Mucosa of descending colon (tissue), 3 donors: ENCODE measurements at regions not wholly inside any gene's neighbourhood (a gene's known extent, or its start where the extent isn't known, plus 50 kb on each side); places are given as distances from the start of the nearest gene placed in this dataset.

Experiments used
- ATAC-seq: fragments of 200-7000 bp; cut with Tn5 transposase; one replicate; pipeline ENCODE4 v1.9.1; 2020; ENCODE audit warnings: mild to moderate bottlenecking, moderate library complexity
- DNase-seq, 3 donors: peaks; one replicate each; pipeline ENCODE4 v3.0.0-alpha.2; 2020
- H3K36me3 ChIP-seq: fragments of 200-600 bp; one replicate; pipeline ENCODE4 v1.8.0; 2021; ENCODE audit warnings: low read depth, mild to moderate bottlenecking
- H3K4me1 ChIP-seq: fragments of 200-600 bp; one replicate; pipeline ENCODE4 v1.8.0; 2021; ENCODE audit warnings: low read depth, mild to moderate bottlenecking
- H3K4me3 ChIP-seq: fragments of 200-600 bp; one replicate; pipeline ENCODE4 v1.8.0; 2021; ENCODE audit warnings: mild to moderate bottlenecking
- H3K9me3 ChIP-seq: fragments of 200-600 bp; one replicate; pipeline ENCODE4 v1.8.0; 2021; ENCODE audit warnings: mild to moderate bottlenecking
- intact Hi-C, 2 donors: fragments of 100-400 bp; cut with DNase I in 1 of 2; cut with micrococcal nuclease in 1 of 2; formaldehyde crosslinking; loops; one replicate each; pipeline versions ENCODE4 v1.11.0 to v1.11.1; 2022; cut with DNase I, micrococcal nuclease
- TF ChIP-seq, protein P1 (sequence below): fragments of 200-600 bp; IDR thresholded peaks from one replicate; pipeline ENCODE4 v1.8.0; 2022; ENCODE audit warnings: antibody characterized with exemption, mild to moderate bottlenecking
- donor health status: DM: no; HTN: no; CAD: no; lungs with moderate emphysema.
- donor health status: DM: no; HTN: no; CAD: no.
- donor health status: DM: no; HTN: yes; CAD: no.

DNA sequence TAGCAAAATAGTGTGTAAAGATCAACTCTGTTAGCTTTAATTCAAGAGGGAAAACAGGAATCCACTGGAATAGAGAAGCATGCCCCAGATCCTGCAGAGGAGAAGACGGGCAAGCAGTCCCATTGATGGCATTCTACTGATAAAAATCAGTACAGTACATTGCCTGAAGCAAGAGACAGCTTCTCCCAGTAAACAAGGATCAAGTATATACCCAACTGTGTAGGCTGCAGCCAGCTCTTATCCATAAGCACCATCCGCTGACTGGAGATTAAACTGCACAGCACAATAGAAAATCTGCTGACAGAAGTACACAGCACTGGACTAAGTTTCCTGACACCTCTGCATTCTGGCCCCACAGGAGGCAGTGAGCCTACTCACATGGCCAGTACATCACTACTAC lies 110.1 kb downstream of the COX18 start:
- no peak overlapping the region for H3K4me3 ChIP-seq
- ATAC-seq = no peak
- H3K4me1 ChIP-seq = no peaks in the 10 kb centered on the region
- DNase-seq = no peak
- TF ChIP-seq, protein P1, sequence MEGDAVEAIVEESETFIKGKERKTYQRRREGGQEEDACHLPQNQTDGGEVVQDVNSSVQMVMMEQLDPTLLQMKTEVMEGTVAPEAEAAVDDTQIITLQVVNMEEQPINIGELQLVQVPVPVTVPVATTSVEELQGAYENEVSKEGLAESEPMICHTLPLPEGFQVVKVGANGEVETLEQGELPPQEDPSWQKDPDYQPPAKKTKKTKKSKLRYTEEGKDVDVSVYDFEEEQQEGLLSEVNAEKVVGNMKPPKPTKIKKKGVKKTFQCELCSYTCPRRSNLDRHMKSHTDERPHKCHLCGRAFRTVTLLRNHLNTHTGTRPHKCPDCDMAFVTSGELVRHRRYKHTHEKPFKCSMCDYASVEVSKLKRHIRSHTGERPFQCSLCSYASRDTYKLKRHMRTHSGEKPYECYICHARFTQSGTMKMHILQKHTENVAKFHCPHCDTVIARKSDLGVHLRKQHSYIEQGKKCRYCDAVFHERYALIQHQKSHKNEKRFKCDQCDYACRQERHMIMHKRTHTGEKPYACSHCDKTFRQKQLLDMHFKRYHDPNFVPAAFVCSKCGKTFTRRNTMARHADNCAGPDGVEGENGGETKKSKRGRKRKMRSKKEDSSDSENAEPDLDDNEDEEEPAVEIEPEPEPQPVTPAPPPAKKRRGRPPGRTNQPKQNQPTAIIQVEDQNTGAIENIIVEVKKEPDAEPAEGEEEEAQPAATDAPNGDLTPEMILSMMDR = no peak
- no peaks in the 10 kb centered on the region for H3K36me3 ChIP-seq
- intact Hi-C loops = no loop called here
- no peaks in the 10 kb centered on the region for H3K9me3 ChIP-seq

- no peak overlapping the region for H3K4me3 ChIP-seq
- DNase-seq = no peak
- TF ChIP-seq, protein P1 = no peak
- H3K9me3 ChIP-seq = no peaks in the 10 kb centered on the region
- H3K4me1 ChIP-seq = no peaks in the 10 kb centered on the region
- intact Hi-C loops = no loop called here
- no peaks in the 10 kb centered on the region for H3K36me3 ChIP-seq
- ATAC-seq = no peak
These were observed 114.7 kb downstream of the COX18 start for GRCh38 chr4:72954811-72955210.

DNA sequence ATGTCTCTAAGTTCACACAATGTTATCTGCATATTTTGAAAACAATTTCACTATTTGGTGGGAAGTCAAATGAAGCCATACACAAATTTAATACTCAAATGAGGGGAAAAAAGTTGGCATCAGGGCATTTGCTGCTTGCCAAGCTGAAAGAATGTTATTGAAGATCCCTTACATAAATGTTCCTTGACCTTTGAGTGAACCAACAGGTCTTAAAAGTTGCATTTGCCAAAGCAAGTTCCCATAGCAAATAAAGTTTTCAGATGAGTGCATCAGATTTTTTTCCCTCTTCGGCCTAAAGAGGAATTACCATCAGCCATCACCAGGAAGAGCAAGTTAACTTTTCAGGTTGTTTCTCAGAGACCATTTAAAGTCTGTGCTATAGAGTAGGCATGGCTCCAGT lies 115.9 kb downstream of the COX18 start:
- TF ChIP-seq, protein P1 = no peak
- intact Hi-C loops = no loop called here

DNA sequence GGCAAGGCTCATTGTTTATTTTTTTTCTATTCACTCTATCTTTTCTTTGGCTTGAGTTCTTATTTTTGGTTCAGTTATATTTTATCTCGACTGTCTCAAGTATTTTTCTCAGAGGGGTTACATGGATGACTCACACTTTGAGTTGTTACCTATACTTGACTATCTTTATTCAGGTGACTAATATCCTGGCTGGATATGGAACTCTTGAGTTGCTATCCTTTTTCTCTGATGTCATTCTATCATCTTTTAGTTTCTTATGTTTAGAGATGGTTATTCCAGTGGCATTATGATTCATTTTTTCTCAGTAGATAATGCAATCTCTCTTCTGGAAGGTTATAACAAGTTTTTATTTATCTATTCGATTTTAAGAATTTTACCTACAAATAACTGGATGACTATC lies 117.9 kb downstream of the COX18 start:
- DNase-seq = no peak
- no peak for ATAC-seq
- H3K9me3 ChIP-seq = no peaks in the 10 kb centered on the region
- no peak overlapping the region for H3K4me3 ChIP-seq
- H3K36me3 ChIP-seq = no peaks in the 10 kb centered on the region
- intact Hi-C loops = no loop called here
- H3K4me1 ChIP-seq = no peaks in the 10 kb centered on the region
- TF ChIP-seq, protein P1 = no peak

More for the DNA sequence above, 115.9 kb downstream of the COX18 start:
- Histone ChIP-seq H3K36me3 (no peaks in the 10 kb centered on the region), H3K9me3 (no peaks in the 10 kb centered on the region), H3K4me1 (no peaks in the 10 kb centered on the region), H3K4me3 (no peak overlapping the region)
- no peak for ATAC-seq
- DNase-seq = no peak

DNA sequence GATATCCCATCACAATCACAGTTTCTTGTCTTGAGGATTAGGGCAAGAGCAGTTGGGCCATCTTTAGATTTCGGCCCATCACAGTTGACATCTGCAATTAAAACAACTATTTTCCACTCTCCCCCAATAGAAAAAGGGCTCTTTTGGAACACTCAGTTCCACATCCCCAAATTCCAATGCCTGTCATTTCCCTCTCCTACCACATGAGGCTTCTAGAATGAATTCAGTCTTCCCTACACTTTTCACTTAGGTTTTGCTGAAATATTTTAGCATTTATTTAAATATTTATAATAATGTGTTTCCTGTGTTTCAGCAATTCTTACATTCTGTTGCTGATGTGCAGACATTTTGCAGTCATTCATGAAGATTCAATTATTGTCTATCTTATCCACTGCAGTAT lies 118.4 kb downstream of the COX18 start:
- no peak for DNase-seq
- H3K4me1 ChIP-seq = no peaks in the 10 kb centered on the region
- TF ChIP-seq, protein P1 = no peak

GRCh38 chr4:72948080-72948479 lies 121.4 kb downstream of the COX18 start:
- TF ChIP-seq, protein P1 = no peak
- intact Hi-C loops = no loop called here
- no peak for DNase-seq
- Histone ChIP-seq H3K36me3 (no peaks in the 10 kb centered on the region), H3K4me3 (no peak overlapping the region), H3K9me3 (no peaks in the 10 kb centered on the region), H3K4me1 (no peaks in the 10 kb centered on the region)
- no peak for ATAC-seq

More for the DNA sequence above, 118.4 kb downstream of the COX18 start:
- no peaks in the 10 kb centered on the region for H3K36me3 ChIP-seq
- intact Hi-C loops = no loop called here
- no peak overlapping the region for H3K4me3 ChIP-seq
- no peak for ATAC-seq
- H3K9me3 ChIP-seq = no peaks in the 10 kb centered on the region
